ENCODE measurements at regions not wholly inside any gene's neighbourhood (a gene's known extent, or its start where the extent isn't known, plus 50 kb on each side); places are given as distances from the start of the nearest gene placed in this dataset.
A peak's percentile ranks its signal among the peaks of the same experiment; 100 is the strongest.

DNA sequence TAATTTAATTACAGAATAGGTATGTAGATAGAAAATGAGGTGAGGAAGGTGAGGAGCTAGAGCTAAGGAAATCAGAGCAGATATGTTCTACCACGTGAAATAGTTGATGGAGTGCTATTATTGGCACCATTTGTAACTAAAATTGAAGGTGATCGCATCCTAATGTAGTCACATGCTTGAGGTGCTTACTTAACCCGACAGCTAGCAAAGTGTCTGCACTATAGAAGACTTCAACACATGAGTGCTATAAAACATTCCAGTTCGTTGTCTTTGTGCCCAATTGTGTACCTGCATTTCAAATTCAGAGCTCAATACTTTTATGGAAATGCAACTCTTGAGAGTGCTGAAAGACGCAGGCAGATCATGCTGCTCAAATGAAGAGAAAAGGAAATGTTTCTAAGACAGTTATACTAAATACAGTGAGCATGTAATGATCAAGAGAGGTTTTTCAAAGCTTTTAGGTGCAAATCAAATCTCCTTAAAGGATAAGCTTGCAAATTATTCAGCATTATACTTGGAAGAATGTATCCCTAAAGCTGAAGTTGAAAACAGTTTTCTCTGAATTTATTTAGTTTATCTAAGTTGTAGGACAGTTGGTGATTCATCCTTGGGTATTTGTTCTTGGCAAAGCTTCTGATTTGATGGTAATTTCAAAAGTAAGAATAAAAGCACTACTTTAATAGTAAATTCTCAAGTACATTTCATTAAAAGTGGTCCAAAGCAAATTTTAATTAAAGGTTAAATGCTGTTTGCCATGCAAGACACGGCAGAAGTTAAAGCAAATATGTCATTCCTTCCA, 223.9 kb upstream of the EPHA5 start:
- DNase-seq (ENCODE audit: low spot score), result no peak

DNA sequence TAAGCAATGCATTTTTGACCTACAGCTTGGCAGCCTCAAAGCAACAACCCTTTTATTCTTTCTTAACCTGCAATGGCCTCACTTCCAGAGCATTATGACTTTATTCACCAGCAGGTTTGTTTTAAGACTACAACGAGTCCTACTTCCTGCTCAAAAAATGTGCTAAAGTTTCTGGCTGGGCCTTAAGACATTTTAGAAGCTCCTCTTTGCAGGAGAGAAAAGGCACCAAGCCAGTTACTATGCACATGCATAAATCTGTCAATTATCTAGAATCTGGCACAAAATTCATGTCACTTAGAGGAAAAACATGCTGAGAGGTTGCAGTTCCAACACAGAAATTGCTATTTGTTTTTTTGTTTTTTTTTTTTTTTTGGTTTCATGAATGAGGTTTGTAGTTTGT, 223.0 kb upstream of the EPHA5 start:
- no peak for DNase-seq (ENCODE audit: low spot score)

DNA sequence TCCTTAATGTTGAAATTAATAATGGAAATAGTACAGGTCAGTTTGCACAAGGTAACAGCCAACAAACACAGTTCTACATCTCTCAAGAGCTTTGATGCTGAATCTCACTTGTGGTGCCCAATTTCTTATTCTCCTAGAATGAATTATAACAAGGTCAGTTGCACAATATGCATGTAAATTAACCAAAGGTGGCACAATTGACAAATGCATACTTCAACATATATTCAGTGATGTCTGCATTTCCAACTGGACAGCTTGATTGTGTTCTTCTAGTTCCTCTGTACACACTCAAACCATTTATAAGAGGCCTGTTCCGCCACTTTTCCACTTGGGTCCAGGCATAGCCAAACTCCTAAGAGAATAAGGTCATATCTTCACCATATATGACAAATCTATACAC, 210.3 kb upstream of the EPHA5 start:
- DNase-seq (ENCODE audit: low spot score), result no peak

DNA sequence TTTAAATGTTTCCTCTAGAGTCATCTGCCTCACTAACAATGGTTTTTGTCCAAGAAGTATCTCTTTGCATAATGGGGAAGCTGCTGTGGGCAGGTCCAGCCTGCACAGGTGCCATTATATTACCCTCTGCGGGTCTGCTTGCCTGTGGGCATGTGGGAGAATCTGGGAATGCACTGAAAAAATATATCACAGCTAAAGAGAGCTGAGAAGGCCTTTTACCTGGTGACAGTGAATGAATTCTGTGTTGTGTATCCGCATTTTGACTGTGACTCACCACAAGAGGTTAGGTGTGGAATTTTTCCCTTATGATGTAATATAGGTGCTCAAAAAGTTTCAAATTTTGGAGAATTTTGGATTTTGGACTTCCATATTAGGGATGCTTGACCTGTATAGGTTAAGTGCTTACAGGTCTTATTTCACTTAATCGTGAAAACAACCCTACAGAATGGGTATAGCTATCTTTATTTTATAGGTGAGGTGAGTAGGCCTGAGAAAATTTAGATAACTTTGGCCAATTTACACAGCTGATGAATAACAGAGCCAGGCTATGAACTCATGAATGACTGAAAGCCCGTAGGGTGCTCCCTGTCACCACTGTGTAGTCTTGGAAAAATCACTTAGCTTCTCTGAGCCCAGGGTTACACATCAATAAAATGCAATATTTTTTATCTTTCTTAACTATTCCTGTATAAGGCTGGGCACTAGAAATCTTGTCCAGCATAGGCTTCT, 198.0 kb upstream of the EPHA5 start:
- no peak for DNase-seq (ENCODE audit: low spot score)

DNA sequence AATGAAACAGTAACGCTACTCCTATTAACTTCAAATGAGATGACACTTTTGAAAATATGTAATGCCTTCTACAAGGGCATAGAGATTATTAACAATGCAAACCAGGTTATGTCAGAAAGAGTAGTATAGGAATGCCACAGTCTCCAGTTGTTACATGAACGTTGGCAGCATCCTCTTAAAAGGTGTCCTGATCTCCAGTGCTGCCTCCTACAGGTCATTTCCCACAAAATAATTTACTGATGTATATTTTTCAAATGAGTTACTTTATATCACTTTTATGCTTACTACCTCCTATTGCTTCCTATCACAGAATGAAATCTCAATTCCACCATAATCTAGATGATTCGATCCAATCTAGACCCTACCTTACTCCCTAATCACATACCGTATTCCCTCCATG, 195.2 kb upstream of the EPHA5 start:
- DNase-seq (ENCODE audit: low spot score), result peak; percentile 9

DNA sequence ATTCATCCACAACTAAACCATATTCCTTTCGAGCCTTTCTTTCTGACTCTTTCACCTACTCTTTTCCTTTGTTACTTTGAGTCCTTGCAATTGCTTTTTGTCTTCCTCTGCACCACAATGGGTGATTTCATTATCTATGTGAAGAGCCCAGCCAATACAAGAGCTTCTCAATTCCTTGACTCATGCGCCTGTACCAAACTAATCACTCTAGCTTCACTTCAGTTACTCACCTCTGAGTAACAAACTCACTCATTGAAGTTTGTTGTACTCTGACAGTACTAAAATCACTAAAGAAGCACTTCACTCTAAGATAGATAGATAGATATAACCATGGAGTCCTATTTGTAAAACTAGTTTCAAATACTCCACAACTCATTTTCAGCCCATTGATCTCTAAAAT, 191.7 kb upstream of the EPHA5 start:
- no peak for DNase-seq (ENCODE audit: low spot score)

DNA sequence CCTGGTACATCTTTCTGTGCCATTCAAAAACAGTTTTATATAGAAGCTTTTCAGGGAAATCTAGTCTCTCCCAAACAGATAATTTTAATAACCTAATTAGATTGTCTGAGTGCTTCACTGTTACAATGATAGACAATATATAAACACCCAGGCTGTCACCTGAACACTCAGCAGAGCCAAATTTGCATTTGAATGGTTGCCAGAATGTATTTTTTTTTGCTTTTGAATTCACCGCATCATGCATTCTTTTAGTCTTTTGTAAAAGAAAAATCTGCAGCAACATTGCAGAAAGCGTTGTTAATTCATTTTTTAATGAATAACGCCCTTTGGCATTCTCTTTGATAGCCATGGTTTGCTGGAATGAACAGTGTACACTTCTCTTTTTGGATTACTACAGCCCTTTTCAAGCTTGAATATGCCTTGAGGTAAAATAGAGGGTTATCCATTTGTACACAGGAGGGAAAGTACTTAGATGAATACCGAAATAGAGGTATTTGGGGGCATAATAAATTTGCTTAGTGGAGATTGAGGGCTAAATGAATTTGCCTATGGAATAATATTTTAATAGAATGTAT, 175.0 kb upstream of the EPHA5 start:
- no peak for DNase-seq (ENCODE audit: low spot score)

DNA sequence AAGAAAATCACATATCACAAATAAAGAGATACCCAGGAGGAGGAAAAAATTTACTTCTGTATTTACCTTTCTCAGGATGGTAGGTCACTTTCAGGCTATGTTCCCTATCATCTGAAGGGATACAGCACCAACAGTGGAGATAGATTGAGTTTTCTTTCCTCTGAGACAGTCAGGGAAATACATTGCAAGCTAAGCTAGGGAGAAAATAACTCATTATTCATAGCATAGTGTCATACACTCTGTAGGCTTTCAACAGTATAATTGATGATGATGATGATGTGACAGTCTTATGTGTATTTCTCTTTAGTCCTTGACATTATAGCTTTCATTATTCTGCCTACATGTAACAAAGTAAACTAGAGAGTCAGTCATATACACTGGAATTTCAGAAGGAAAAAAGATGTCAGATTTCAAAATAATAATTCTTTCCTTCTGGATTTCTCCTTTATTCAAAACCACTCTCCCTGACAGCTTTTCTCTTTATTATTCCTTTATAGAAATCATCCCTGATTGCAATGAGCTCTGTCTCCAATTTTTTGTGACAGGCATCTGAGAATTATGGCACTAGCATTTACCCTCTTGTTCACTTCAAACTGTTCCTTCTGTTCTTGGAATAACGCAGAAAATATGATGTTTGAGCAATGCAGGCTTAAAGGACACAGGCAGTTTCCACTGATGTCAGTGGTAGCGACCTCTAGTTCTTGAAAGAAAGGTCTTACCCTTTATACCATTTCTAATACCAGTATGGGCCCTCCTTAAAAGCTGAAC, 169.1 kb upstream of the EPHA5 start:
- DNase-seq (ENCODE audit: low spot score), result no peak

DNA sequence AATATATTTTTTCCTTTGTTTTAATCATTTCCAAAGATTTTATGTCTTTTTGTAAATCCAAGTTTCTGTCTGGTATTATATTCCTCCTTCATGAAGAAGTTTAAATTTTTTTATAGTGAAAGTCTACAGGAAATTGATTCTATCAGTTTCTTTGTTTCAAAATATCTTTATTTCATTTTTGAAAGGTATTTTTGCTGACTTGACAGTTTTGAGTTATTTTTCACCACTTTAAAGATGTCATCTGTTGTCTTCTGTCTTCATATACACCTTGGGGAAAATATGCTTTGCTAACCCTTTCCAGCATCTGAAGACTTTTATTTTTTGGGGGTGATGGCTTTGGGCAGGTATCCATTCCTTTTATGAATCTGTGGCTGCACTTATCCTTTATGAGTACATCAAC, 164.4 kb upstream of the EPHA5 start:
- no peak for DNase-seq (ENCODE audit: low spot score)

DNA sequence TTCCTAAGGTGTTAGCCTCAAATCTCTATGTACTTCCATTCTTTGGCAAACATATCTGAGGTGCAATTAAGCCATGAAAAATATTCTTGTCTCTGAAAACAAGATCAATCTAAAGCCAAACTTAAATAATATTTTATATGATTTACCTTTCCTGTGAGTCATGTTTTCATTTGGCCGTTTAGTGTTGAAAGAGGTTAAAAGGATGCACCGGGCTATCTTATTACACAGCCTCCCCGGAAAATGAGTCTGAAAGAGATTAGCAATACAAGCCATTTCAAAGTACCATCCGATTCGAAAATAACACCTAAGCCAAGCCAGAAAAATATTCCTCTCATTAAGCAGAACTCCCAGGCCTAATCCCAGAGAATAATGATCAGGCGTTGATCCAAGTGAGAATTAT, 161.5 kb upstream of the EPHA5 start:
- DNase-seq (ENCODE audit: low spot score), result no peak

DNA sequence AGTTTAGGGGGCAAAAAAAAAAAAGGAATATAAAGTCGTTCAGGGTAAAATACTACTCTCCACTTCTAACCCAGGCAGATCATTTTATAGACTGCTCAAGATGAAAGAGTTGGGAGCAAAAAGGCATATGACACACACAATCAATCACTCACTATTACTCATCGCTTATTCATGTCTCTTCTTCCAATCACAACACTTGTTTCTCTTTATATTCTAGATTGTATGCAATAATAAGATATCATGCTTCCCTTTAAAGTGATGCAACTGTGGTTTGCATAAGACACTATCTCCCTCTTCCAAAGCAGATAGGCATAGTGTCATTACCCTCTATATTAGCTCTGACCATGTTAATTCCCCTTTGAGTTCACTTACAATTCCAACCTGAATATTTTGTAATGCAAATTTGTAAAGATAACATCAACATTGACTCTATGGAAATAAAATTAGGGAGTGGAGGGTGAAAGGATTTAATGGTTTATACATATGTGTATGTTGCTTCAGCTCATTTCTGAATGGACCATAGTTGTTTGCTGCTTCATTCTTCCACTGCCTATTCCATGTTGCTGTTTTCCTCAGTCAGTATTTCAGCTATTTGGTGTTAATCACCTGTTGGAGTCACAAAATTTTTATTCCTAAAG, 154.9 kb upstream of the EPHA5 start:
- DNase-seq (ENCODE audit: low spot score), result no peak

DNA sequence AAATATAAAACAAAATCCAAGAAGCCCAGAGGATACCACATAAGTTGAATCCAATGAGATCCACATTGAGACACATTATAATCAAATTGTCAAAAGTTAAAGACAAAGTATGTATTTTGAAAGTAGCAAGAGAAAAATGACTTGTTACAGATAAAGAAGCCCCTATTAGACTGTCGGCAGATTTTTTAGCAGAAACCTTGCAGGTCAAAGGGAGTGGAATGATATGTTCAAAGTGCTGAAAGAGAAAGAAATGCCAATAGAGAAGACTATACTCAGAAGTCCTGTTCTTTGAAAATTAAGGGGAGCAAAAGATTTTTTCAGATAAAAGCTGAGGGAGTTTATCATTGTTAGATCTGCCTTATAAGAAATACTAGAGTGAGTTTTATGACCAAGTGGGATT, 148.9 kb upstream of the EPHA5 start:
- no peak for DNase-seq (ENCODE audit: low spot score)

DNA sequence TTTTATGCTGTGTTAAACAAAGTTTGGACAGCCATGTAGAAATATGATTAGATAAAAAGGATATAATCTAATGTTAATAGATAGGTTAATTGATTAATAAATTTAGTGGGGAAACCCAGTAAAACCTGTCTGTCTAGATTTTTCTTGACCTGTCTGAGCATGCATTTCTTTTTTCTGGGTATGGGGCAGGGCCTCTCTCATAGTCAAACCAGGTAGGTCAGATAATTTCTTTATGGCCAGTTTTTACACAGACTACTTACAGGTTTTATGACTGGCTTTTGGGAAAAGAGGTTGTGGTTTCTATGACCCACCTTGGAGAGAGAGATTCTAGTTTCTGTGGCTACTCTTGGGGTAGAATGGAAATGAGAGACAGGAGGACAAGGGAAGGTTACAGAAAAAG, 135.6 kb upstream of the EPHA5 start:
- no peak for DNase-seq (ENCODE audit: low spot score)

DNA sequence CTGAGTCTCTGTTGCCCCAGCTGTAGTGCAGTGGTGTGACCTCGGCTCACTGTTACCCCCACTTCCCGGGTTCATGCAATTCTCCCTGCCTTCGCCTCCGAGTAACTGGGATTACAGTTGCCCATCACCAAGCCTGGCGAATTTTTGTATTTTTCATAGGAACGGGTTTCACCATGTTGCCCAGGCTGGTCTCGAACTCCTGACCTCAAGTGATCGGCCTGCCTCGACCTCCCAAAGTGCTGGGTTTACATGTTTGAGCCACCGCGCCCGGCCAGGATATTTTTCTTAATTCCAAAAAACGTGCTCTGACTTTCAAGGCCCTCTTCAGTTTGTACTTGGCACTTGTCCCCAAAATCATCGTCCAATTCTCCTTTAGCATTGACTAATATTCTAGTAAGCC, 129.2 kb upstream of the EPHA5 start:
- no peak for DNase-seq (ENCODE audit: low spot score)

DNA sequence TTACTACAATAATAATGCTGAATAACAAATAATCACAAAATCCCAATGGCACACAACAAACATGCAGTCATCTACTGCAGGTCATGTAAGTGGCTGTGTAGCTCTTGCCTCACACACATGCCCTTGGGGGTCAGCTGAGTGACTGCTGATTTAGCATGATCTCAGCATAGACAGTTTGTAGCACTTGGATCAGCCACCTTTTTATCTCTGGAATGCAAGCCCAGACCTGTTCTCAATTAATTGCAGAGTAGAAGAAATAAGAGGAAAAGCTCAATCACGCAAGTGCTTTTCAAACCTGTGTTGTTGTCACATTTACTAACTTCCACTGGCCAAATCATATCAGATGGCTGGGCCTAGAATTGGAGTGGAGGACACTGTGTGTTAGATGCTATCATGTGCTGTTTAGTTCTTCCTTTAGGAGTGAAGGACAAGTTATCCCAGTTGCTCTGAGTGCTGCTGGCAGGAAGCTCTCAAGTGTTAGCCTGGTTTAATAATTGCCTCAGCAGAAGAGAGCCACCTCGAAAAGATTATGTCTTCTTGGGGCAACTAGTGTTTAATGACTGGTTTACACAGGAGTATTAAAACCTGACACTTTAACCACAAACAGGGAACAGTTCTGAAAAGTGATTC, 128.3 kb upstream of the EPHA5 start:
- no peak for DNase-seq (ENCODE audit: low spot score)

DNA sequence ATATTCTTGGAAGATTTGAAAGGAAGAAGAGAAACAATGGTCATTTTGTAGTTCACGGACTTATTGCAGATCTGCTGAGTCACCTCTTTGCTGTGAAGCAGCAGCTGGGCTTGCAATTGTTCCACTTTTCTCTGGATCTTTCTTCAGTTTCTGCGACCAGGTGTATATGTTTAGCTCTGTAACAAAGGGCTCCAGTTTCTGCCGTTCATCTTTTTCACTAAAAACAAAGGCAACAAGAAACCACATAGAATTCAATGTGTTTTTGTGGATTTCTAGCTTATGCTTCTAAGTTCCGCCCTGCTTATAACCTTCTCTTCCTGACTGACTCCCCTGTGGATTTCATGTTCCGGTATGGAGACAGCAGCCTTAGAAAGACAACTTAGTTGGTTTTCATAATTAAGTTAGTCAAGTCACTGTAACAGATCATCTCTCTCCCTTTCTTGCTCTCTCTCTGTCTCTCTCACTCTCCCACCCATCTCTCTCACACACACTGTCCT, 121.6 kb upstream of the EPHA5 start:
- DNase-seq (ENCODE audit: low spot score), result no peak

DNA sequence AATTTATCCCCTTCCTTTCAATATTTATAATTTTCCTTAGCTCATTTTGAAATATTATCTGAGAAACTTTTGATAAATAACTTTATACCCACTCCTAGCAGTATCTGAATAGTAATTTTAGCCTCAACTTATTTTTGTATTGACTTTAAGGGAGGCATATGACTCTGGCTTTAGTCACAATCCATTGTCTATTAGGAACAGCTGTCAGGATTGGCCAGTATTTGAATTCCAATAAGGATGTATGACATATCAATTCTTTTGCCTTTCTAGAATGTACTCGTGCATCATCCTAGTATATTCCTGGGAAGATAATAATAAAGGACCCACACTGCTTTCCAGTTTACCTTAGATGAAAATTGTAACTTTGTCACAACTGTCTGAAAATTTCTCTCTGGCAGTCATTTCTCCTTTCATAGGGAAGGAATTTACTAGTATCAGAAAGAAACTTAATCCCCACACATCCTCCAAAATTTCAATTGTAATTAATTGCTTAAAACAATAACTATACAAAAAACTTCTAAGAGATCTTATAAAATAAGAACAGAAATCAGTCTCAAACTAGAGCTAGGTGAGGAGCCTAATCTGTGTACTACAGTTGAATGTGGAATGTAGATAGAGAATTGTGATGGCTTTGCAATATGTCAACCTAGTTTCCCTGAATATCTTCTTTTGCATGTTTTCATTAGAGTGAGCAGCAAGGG, 121.0 kb upstream of the EPHA5 start:
- no peak for DNase-seq (ENCODE audit: low spot score)

DNA sequence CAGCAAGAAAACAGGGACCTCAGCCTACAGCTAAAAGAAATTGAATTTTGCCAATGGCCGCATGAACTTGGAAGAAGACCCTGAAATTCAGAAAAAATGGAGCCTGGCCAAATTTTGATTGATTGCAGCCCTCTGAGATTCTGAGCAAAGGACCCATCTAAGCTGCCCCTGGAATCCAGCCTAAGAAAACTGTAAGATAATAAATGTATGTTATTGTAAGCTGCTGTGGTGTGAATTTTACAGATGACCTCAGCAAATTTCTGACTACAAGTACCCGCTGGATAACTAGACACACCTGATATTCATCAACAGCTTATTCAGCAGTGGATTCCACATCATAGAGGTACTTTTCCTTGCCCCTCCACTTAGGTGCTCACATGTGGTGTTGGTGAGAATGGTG, 119.5 kb upstream of the EPHA5 start:
- DNase-seq (ENCODE audit: low spot score), result no peak

DNA sequence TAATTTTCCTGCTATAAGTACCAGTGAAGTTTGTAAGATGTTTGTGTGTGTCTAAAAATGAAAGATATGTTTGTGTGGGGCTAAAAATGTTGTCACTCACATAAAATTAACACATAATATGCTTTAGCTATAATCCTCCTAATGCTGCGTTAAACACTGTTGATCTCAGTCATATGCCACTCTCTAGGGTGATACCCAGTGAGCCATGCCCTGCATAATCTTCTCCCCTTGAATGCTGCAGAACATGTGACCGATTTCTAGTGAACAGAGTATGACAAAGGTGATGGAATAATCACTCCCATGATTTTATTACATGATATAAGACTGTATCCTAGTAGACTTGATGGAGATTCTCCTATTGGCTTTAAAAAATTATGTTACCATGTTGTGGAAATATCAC, 119.1 kb upstream of the EPHA5 start:
- DNase-seq (ENCODE audit: low spot score), result no peak

DNA sequence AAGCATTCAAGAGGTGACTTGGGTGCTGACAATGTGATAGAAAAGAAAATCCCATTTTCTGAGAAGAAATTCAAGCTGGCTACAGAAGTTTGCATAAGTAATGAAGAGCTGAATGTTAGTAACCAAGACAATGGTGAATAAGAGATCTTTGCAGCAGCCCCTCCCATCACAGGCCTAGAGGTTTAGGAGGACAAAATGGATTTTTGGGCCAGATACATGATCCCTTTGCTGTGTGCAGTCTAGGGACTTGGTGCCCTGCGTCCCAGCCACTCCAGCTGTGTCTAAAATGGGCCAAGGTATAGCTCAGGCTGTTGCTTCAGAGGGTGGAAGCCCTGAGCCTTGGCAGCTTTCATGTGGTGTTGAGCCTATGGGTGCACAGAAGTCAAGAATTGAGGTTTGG, 107.0 kb upstream of the EPHA5 start:
- no peak for DNase-seq (ENCODE audit: low spot score)

DNA sequence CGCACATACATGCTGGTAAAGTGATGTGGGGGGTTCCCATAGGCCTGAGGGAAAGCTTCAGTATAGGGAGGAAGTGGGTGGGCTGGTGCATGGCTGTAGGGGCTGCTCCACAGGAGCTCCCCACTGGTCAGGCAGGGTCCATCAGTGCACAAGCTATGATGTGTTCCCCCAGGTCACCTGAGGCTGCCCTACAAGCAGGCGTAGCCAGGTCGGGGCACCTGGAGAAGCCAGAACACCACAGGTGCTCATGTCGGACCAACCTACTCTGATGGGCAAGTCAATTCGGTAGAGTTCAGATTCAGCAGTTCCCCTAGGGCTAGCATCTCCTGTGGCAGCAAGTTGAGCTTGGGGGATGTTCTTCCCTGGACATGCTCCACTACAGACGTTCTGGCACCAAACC, 103.3 kb upstream of the EPHA5 start:
- no peak for DNase-seq (ENCODE audit: low spot score)

Data from cerebellar cortex (tissue), 1 donor.